Esophagus squamous epithelium (tissue), 4 donors: ENCODE measurements at regions not wholly inside any gene's neighbourhood (a gene's known extent, or its start where the extent isn't known, plus 50 kb on each side); places are given as distances from the start of the nearest gene placed in this dataset.

ENCODE experiments used
- POLR2A ChIP-seq, 4 donors: fragments of 450-650 bp; IDR thresholded peaks; one replicate each; pipeline ENCODE4 v1.6.1; 2017; ENCODE audit warnings: antibody characterized with exemption in 4 of 4, mild to moderate bottlenecking in 4 of 4, moderate library complexity in 3 of 4
- TF ChIP-seq, protein P1 (sequence below), 6 experiments: fragments of 450-650 bp in 4 of 6; fragments of 200-600 bp in 2 of 6; sonication (generic) in 2 of 6; IDR thresholded peaks; one replicate each; pipeline ENCODE4 v1.5.1; 2016 to 2019; ENCODE audit warnings: antibody characterized with exemption in 6 of 6, mild to moderate bottlenecking in 4 of 6, moderate library complexity in 4 of 6

DNA sequence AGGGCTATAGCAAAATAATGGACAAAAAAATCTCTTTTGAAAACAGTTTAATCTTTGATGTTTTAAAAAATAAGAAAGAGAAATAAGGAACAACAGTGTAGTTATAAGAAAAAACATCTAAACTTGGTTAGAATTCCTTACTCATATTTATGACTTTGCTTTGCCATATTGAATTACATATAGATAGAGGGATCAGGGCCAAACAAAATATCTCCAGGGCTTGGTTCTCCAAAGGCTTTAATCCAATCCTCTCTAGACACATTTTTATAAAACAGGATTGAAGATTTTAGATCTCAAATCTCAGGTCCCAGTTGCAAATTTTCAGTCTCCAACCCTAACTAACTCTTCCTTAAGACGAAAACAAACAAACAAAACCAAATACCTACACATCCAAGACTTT, 72.6 kb upstream of the RHOBTB1 start:
- TF ChIP-seq, protein P1, sequence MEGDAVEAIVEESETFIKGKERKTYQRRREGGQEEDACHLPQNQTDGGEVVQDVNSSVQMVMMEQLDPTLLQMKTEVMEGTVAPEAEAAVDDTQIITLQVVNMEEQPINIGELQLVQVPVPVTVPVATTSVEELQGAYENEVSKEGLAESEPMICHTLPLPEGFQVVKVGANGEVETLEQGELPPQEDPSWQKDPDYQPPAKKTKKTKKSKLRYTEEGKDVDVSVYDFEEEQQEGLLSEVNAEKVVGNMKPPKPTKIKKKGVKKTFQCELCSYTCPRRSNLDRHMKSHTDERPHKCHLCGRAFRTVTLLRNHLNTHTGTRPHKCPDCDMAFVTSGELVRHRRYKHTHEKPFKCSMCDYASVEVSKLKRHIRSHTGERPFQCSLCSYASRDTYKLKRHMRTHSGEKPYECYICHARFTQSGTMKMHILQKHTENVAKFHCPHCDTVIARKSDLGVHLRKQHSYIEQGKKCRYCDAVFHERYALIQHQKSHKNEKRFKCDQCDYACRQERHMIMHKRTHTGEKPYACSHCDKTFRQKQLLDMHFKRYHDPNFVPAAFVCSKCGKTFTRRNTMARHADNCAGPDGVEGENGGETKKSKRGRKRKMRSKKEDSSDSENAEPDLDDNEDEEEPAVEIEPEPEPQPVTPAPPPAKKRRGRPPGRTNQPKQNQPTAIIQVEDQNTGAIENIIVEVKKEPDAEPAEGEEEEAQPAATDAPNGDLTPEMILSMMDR (IDR thresholded peaks at IDR 0.05), result no peak
- TF ChIP-seq POLR2A (IDR thresholded peaks at IDR 0.05), result no peak
